Endodermal cell (in vitro differentiated cells): ENCODE measurements at regions not wholly inside any gene's neighbourhood (a gene's known extent, or its start where the extent isn't known, plus 50 kb on each side); places are given as distances from the start of the nearest gene placed in this dataset.
"Not testable (repeated sequence)": the region's sequence is repeated elsewhere in the genome, so short reads cannot be mapped to it uniquely, and the experiment has no call there.

Source experiments
- DNase-seq: peaks from one replicate; pipeline ENCODE4 v3.0.0-alpha.2; 2017
- H3K27ac ChIP-seq: 2 replicates; pipeline ENCODE4 v1.5.1; 2013; ENCODE audit warnings: mild to moderate bottlenecking, low read depth, low read length, moderate library complexity
- H3K27me3 ChIP-seq: 2 replicates; pipeline ENCODE4 v1.6.1; 2013; ENCODE audit warnings: mild to moderate bottlenecking, low read length, moderate library complexity; ENCODE audit not compliant: insufficient read depth, control insufficient read depth, poor library complexity, severe bottlenecking
- H3K36me3 ChIP-seq: 2 replicates; pipeline ENCODE4 v1.7.0; 2013; ENCODE audit warnings: mild to moderate bottlenecking, low read length, moderate library complexity; ENCODE audit not compliant: control insufficient read depth, insufficient read depth
- H3K4me1 ChIP-seq: one replicate; pipeline ENCODE4 v1.7.0; 2013; ENCODE audit warnings: low read length; ENCODE audit not compliant: control insufficient read depth, insufficient read depth
- H3K4me3 ChIP-seq: 2 replicates; pipeline ENCODE4 v1.5.1; 2013; ENCODE audit warnings: mild to moderate bottlenecking, low read length, moderate library complexity
- H3K9ac ChIP-seq: 2 replicates; pipeline ENCODE4 v1.6.1; 2013; ENCODE audit warnings: mild to moderate bottlenecking, low read length, moderate library complexity; ENCODE audit not compliant: poor library complexity, severe bottlenecking; ENCODE audit errors: extremely low read depth
- H3K9me3 ChIP-seq: 2 replicates; pipeline ENCODE4 v1.6.1; 2013; ENCODE audit warnings: mild to moderate bottlenecking, low read length, moderate library complexity; ENCODE audit not compliant: control insufficient read depth
- H3K27ac Mint-ChIP-seq: 2 replicates; pipeline ENCODE4 v1.8.0; 2020; ENCODE audit warnings: mixed read lengths
- H3K27me3 Mint-ChIP-seq: 2 replicates; pipeline ENCODE4 v1.8.0; 2021; ENCODE audit warnings: mild to moderate bottlenecking, mixed read lengths; ENCODE audit not compliant: insufficient read depth
- H3K36me3 Mint-ChIP-seq: 2 replicates; pipeline ENCODE4 v1.8.0; 2020; ENCODE audit warnings: low read depth, mixed read lengths
- H3K4me1 Mint-ChIP-seq: 2 replicates; pipeline ENCODE4 v1.8.0; 2020; ENCODE audit warnings: mixed read lengths
- H3K4me3 Mint-ChIP-seq: 2 replicates; pipeline ENCODE4 v1.8.0; 2020; ENCODE audit warnings: mild to moderate bottlenecking, moderate library complexity, mixed read lengths
- H3K9me3 Mint-ChIP-seq: 2 replicates; pipeline ENCODE4 v1.8.0; 2020; ENCODE audit warnings: mild to moderate bottlenecking, mixed read lengths
- WGBS, 2 experiments: methylation state at CpG; one replicate each; pipeline versions ENCODE4 v1.1.5 to v1.1.7; 2013; ENCODE audit warnings: missing lambda C conversion rate in 2 of 2, mixed read lengths in 1 of 2; ENCODE audit not compliant: insufficient coverage in 1 of 2, insufficient read length in 1 of 2; 5-methylcytosine and 5-hydroxymethylcytosine counted together
- TF ChIP-seq, protein P1 (sequence below): fragments of 200-600 bp; sonication (generic); conservative IDR thresholded peaks from 2 replicates; pipeline ENCODE4 v1.5.0; 2021; ENCODE audit warnings: antibody characterized with exemption, mild to moderate bottlenecking

DNA sequence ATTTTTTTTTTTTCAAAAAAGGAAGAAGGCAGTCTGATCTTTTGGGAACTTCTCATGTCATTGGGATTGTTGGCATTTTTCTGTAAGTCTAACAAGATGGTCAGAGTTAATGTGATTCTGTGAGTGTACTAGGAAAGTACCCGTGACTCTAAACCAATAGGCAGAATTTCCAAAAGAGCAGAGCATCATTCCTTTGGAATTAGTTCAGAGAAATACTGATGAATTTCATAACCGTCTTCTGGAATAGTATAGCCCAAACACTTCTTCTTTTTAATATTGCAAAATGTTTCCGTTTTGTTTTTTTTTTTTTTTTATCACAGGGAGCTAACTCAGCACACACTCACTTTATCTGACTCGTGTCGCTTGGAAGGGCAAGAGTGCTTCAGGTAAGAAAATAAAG, 407.4 kb downstream of the DTWD2 start:
- Histone ChIP-seq H3K4me3 (no peak overlapping the region), H3K9me3 (no peaks in the 10 kb centered on the region), H3K36me3 (no peaks in the 10 kb centered on the region), H3K27ac (no peak overlapping the region), H3K4me1 (no peaks in the 10 kb centered on the region), H3K9ac (no peak overlapping the region), H3K27me3 (no peaks in the 10 kb centered on the region)
- Mint-ChIP-seq H3K4me1 (no peaks in the 10 kb centered on the region), H3K27ac (no peak overlapping the region), H3K9me3 (no peaks in the 10 kb centered on the region), H3K36me3 (no peaks in the 10 kb centered on the region), H3K4me3 (no peak overlapping the region), H3K27me3 (no peaks in the 10 kb centered on the region)
- TF ChIP-seq, protein P1, sequence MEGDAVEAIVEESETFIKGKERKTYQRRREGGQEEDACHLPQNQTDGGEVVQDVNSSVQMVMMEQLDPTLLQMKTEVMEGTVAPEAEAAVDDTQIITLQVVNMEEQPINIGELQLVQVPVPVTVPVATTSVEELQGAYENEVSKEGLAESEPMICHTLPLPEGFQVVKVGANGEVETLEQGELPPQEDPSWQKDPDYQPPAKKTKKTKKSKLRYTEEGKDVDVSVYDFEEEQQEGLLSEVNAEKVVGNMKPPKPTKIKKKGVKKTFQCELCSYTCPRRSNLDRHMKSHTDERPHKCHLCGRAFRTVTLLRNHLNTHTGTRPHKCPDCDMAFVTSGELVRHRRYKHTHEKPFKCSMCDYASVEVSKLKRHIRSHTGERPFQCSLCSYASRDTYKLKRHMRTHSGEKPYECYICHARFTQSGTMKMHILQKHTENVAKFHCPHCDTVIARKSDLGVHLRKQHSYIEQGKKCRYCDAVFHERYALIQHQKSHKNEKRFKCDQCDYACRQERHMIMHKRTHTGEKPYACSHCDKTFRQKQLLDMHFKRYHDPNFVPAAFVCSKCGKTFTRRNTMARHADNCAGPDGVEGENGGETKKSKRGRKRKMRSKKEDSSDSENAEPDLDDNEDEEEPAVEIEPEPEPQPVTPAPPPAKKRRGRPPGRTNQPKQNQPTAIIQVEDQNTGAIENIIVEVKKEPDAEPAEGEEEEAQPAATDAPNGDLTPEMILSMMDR = no peak
- 92 to 95% methylated on average over 5 of the region's 5 CpGs for WGBS, 2 experiments
- no peak for DNase-seq

DNA sequence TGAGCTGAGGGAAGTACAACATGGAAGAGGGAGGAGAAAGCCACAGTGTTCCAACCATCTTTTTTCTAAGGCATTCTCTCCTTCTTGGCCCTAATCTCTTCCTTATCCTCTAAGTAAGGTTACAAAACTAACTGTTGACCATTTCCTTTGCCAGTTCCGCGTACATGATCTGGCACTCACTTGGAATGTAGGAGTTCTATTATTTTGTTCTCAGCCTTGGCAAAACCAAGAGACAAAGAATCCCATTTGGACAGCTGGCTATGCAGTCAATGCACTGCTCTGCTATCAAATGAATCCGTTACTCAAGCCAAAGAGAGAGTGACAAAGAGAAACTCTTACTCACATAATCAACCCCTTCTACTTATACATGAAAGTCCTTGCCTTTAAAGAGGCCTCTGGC, 410.3 kb downstream of the DTWD2 start:
- Mint-ChIP-seq H3K9me3 (no peaks in the 10 kb centered on the region), H3K36me3 (no peaks in the 10 kb centered on the region), H3K27ac (no peak overlapping the region), H3K27me3 (no peaks in the 10 kb centered on the region), H3K4me1 (no peaks in the 10 kb centered on the region), H3K4me3 (no peak overlapping the region)
- no peak overlapping the region for H3K4me3 ChIP-seq
- WGBS, 2 experiments = 89 to 96% methylated on average over 3 of the region's 3 CpGs
- no peaks in the 10 kb centered on the region for H3K4me1 ChIP-seq
- H3K9ac ChIP-seq = no peak overlapping the region
- H3K36me3 ChIP-seq = no peaks in the 10 kb centered on the region
- no peak overlapping the region for H3K27ac ChIP-seq
- DNase-seq = no peak
- TF ChIP-seq, protein P1 = no peak
- H3K27me3 ChIP-seq = no peaks in the 10 kb centered on the region
- no peaks in the 10 kb centered on the region for H3K9me3 ChIP-seq

DNA sequence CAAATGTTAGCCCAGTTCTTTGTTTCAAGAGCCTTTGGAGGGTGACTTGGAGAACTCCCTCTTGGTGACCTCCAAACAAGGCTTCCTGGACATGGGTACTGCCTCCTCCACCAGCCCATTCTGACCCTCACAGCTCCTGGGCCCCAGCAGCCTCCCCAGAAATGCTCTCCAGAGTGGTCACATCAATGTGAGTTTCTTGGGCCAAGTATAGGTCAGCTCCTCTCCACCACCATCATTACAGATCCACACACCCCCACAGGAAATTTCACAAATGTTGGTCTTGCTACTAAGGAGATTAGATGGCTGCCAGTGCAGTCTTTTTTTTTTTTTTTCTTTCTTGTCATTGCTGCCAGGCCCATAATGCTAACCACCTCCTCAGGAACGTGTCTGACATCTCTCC, 410.7 kb downstream of the DTWD2 start:
- 100% methylated on average over 1 of the region's 1 CpG; no CpG with 5 or more reads in 1 of the 2 experiments for WGBS, 2 experiments
- Mint-ChIP-seq H3K4me1 (no peaks in the 10 kb centered on the region), H3K27ac (no peak overlapping the region), H3K4me3 (no peak overlapping the region), H3K36me3 (no peaks in the 10 kb centered on the region), H3K9me3 (no peaks in the 10 kb centered on the region), H3K27me3 (no peaks in the 10 kb centered on the region)
- no peak for DNase-seq
- Histone ChIP-seq H3K9me3 (no peaks in the 10 kb centered on the region), H3K27me3 (no peaks in the 10 kb centered on the region), H3K4me3 (no peak overlapping the region), H3K27ac (no peak overlapping the region), H3K36me3 (no peaks in the 10 kb centered on the region), H3K4me1 (no peaks in the 10 kb centered on the region), H3K9ac (no peak overlapping the region)
- TF ChIP-seq, protein P1 = no peak

DNA sequence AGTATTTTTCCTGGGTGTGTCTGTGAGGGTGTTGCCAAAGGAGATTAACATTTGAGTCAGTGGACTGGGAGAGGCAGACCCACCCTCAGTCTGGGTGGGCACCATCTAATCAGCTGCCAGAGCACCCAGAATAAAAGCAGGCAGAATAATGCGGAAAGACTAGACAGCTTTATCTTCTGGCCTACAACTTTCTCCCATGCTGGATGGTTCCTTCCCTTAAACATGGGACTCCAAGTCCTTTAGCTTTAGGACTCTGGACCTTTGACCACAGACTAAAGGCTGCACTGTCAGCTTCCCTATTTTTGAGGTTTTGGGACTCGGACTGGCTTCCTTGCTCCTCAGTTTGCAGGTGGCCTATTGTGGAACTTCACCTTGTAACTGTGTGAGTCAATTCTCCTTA, 418.1 kb downstream of the DTWD2 start:
- not testable (repeated sequence) for H3K27ac Mint-ChIP-seq, H3K9me3 ChIP-seq, H3K27me3 ChIP-seq, DNase-seq, H3K36me3 Mint-ChIP-seq, H3K4me1 ChIP-seq, H3K36me3 ChIP-seq, H3K4me3 Mint-ChIP-seq, H3K4me3 ChIP-seq, H3K9ac ChIP-seq, H3K27me3 Mint-ChIP-seq, H3K9me3 Mint-ChIP-seq, H3K27ac ChIP-seq, H3K4me1 Mint-ChIP-seq
- WGBS, 2 experiments = 90 to 91% methylated on average over 1 to 2 of the region's 2 CpGs

DNA sequence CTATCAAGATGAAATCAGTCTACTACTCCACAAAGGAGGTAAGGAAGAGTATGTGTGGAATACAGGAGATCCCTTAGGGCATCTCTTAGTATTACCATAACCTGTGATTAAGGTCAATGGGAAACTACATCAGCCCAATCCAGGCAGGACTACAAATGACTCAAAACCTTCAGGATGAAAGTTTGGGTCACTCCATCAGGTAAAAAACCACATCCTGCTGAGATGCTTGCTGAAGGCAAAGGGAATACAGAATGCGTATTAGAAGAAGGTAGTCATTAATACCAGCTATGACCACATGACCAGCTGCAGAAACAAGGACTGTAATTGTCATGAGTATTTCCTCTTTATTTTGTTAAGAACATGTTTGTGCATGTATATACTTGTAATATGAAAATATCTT, 418.8 kb downstream of the DTWD2 start:
- H3K4me3 Mint-ChIP-seq, H3K27ac Mint-ChIP-seq: not testable (repeated sequence)

More for the DNA sequence above, 418.8 kb downstream of the DTWD2 start:
- WGBS, 2 experiments = 94 to 100% methylated on average over 1 of the region's 1 CpG
- H3K4me3 ChIP-seq, H3K4me1 Mint-ChIP-seq, H3K27me3 ChIP-seq, H3K27me3 Mint-ChIP-seq, DNase-seq, H3K36me3 Mint-ChIP-seq, H3K4me1 ChIP-seq, H3K9ac ChIP-seq, H3K9me3 ChIP-seq, H3K9me3 Mint-ChIP-seq, H3K36me3 ChIP-seq, H3K27ac ChIP-seq: not testable (repeated sequence)
